HG02798 (cell line): ENCODE measurements at regions not wholly inside any gene's neighbourhood (a gene's known extent, or its start where the extent isn't known, plus 50 kb on each side); places are given as distances from the start of the nearest gene placed in this dataset.
A peak's percentile ranks its signal among the peaks of the same experiment; 100 is the strongest.
"Not testable (repeated sequence)": the region's sequence is repeated elsewhere in the genome, so short reads cannot be mapped to it uniquely, and the experiment has no call there.

ENCODE experiments used
- ATAC-seq: cut with Tn5 transposase; IDR thresholded peaks from one replicate; pipeline ENCODE4 v1.9.1; 2021; ENCODE audit warnings: mild to moderate bottlenecking; ENCODE audit not compliant: unreplicated experiment, poor library complexity

GRCh38 chr5:101123363-101123762, 220.3 kb upstream of the ST8SIA4 start:
- ATAC-seq, result no peak

- ATAC-seq, result no peak
Measured at GRCh38 chr5:101112645-101113044, 209.6 kb upstream of the ST8SIA4 start.

- ATAC-seq, result no peak
Measured at GRCh38 chr5:101103874-101104273, 200.8 kb upstream of the ST8SIA4 start.

- no peak for ATAC-seq
Measured at GRCh38 chr5:101102506-101102905, 199.4 kb upstream of the ST8SIA4 start.

- no peak for ATAC-seq
Measured at GRCh38 chr5:101091902-101092301, 188.8 kb upstream of the ST8SIA4 start.

- no peak for ATAC-seq
Measured at GRCh38 chr5:101084353-101084752, 181.3 kb upstream of the ST8SIA4 start.

GRCh38 chr5:101080462-101081240, 177.6 kb upstream of the ST8SIA4 start:
- ATAC-seq, result no peak

GRCh38 chr5:101068298-101068697, 165.2 kb upstream of the ST8SIA4 start:
- no peak for ATAC-seq

- ATAC-seq, result no peak
Measured at GRCh38 chr5:101067429-101067828, 164.3 kb upstream of the ST8SIA4 start.

- no peak for ATAC-seq
Measured at GRCh38 chr5:101062902-101063301, 159.8 kb upstream of the ST8SIA4 start.

GRCh38 chr5:101047181-101047580, 144.1 kb upstream of the ST8SIA4 start:
- ATAC-seq, result no peak

GRCh38 chr5:101045689-101046088, 142.6 kb upstream of the ST8SIA4 start:
- ATAC-seq, result no peak

- ATAC-seq, result not testable (repeated sequence)
Measured at GRCh38 chr5:101040002-101040401, 136.9 kb upstream of the ST8SIA4 start.

GRCh38 chr5:101036778-101037177, 133.7 kb upstream of the ST8SIA4 start:
- no peak for ATAC-seq

- ATAC-seq, result no peak
Measured at GRCh38 chr5:101035425-101035824, 132.3 kb upstream of the ST8SIA4 start.

- no peak for ATAC-seq
Measured at GRCh38 chr5:101024299-101024698, 121.2 kb upstream of the ST8SIA4 start.

- no peak for ATAC-seq
Measured at GRCh38 chr5:101018299-101018698, 115.2 kb upstream of the ST8SIA4 start.

GRCh38 chr5:101012880-101013279, 109.8 kb upstream of the ST8SIA4 start:
- no peak for ATAC-seq

- ATAC-seq, result peak; percentile 95
Measured at GRCh38 chr5:101009758-101010519, 106.9 kb upstream of the ST8SIA4 start.

- no peak for ATAC-seq
Measured at GRCh38 chr5:100992354-100992753, 89.3 kb upstream of the ST8SIA4 start.

GRCh38 chr5:100983601-100984000, 80.5 kb upstream of the ST8SIA4 start:
- ATAC-seq, result not testable (repeated sequence)

- ATAC-seq, result no peak
Measured at GRCh38 chr5:100974082-100974481, 71.0 kb upstream of the ST8SIA4 start.
